ENCODE measurements at regions not wholly inside any gene's neighbourhood (a gene's known extent, or its start where the extent isn't known, plus 50 kb on each side); places are given as distances from the start of the nearest gene placed in this dataset.

GRCh38 chr20:53706008-53706465, 112.4 kb upstream of the ZNF217 start (continued):
- no peak for TF ChIP-seq SP1 (IDR thresholded peaks at IDR 0.05)
- no peak for TF ChIP-seq RAD21 (IDR thresholded peaks at IDR 0.05)
- TF ChIP-seq HNF4A (conservative IDR thresholded peaks at IDR 0.05), result no peak
- TF ChIP-seq, protein P1, sequence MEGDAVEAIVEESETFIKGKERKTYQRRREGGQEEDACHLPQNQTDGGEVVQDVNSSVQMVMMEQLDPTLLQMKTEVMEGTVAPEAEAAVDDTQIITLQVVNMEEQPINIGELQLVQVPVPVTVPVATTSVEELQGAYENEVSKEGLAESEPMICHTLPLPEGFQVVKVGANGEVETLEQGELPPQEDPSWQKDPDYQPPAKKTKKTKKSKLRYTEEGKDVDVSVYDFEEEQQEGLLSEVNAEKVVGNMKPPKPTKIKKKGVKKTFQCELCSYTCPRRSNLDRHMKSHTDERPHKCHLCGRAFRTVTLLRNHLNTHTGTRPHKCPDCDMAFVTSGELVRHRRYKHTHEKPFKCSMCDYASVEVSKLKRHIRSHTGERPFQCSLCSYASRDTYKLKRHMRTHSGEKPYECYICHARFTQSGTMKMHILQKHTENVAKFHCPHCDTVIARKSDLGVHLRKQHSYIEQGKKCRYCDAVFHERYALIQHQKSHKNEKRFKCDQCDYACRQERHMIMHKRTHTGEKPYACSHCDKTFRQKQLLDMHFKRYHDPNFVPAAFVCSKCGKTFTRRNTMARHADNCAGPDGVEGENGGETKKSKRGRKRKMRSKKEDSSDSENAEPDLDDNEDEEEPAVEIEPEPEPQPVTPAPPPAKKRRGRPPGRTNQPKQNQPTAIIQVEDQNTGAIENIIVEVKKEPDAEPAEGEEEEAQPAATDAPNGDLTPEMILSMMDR (IDR thresholded peaks at IDR 0.05; ENCODE audit: low read depth, low read length, missing input control), result no peak
- no peak for TF ChIP-seq FOXA2 (IDR thresholded peaks at IDR 0.05)
- TF ChIP-seq NR2F2 (IDR thresholded peaks at IDR 0.05), result no peak

- Histone ChIP-seq H3K9me3 (ENCODE audit: control insufficient read depth in 4 of 4, low read length in 3 of 4) (no peaks in the 10 kb centered on the region), H3K4me3 (ENCODE audit: low read depth in 1 of 3, low read length in 3 of 3) (no peak overlapping the region), H3K9ac (ENCODE audit: low read depth in 1 of 2, low read length in 2 of 2) (no peak overlapping the region), H3K27me3 (ENCODE audit: control insufficient read depth in 4 of 4, insufficient read depth in 4 of 4, low read length in 3 of 4) (no peaks in the 10 kb centered on the region), H3K27ac (ENCODE audit: low read depth in 1 of 2, low read length in 2 of 2) (no peak overlapping the region), H3K36me3 (ENCODE audit: control insufficient read depth in 4 of 4, insufficient read depth in 3 of 4, low read depth in 1 of 4, low read length in 3 of 4) (no peaks in the 10 kb centered on the region), H3K4me1 (ENCODE audit: control insufficient read depth in 4 of 4, insufficient read depth in 4 of 4, low read length in 3 of 4) (peaks cover 0 to 10% (median 9%) of the 10 kb centered on the region in 4 donors)
- TF ChIP-seq JUND (IDR thresholded peaks at IDR 0.05), result no peak
- TF ChIP-seq ATF3 (IDR thresholded peaks at IDR 0.05), result no peak
- TF ChIP-seq RAD21 (IDR thresholded peaks at IDR 0.05), result no peak
- no peak for TF ChIP-seq YY1 (IDR thresholded peaks at IDR 0.05)
- TF ChIP-seq, protein P2, sequence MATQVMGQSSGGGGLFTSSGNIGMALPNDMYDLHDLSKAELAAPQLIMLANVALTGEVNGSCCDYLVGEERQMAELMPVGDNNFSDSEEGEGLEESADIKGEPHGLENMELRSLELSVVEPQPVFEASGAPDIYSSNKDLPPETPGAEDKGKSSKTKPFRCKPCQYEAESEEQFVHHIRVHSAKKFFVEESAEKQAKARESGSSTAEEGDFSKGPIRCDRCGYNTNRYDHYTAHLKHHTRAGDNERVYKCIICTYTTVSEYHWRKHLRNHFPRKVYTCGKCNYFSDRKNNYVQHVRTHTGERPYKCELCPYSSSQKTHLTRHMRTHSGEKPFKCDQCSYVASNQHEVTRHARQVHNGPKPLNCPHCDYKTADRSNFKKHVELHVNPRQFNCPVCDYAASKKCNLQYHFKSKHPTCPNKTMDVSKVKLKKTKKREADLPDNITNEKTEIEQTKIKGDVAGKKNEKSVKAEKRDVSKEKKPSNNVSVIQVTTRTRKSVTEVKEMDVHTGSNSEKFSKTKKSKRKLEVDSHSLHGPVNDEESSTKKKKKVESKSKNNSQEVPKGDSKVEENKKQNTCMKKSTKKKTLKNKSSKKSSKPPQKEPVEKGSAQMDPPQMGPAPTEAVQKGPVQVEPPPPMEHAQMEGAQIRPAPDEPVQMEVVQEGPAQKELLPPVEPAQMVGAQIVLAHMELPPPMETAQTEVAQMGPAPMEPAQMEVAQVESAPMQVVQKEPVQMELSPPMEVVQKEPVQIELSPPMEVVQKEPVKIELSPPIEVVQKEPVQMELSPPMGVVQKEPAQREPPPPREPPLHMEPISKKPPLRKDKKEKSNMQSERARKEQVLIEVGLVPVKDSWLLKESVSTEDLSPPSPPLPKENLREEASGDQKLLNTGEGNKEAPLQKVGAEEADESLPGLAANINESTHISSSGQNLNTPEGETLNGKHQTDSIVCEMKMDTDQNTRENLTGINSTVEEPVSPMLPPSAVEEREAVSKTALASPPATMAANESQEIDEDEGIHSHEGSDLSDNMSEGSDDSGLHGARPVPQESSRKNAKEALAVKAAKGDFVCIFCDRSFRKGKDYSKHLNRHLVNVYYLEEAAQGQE (IDR thresholded peaks at IDR 0.05), result no peak
- no peak for TF ChIP-seq RXRA (IDR thresholded peaks at IDR 0.05)
- no peak for TF ChIP-seq FOXA1 (IDR thresholded peaks at IDR 0.05)
- TF ChIP-seq, protein P3, sequence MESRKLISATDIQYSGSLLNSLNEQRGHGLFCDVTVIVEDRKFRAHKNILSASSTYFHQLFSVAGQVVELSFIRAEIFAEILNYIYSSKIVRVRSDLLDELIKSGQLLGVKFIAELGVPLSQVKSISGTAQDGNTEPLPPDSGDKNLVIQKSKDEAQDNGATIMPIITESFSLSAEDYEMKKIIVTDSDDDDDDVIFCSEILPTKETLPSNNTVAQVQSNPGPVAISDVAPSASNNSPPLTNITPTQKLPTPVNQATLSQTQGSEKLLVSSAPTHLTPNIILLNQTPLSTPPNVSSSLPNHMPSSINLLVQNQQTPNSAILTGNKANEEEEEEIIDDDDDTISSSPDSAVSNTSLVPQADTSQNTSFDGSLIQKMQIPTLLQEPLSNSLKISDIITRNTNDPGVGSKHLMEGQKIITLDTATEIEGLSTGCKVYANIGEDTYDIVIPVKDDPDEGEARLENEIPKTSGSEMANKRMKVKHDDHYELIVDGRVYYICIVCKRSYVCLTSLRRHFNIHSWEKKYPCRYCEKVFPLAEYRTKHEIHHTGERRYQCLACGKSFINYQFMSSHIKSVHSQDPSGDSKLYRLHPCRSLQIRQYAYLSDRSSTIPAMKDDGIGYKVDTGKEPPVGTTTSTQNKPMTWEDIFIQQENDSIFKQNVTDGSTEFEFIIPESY (IDR thresholded peaks at IDR 0.05), result no peak
- no peak for TF ChIP-seq GABPA (IDR thresholded peaks at IDR 0.05 in 1 of 2, conservative IDR thresholded peaks at IDR 0.05 in 1 of 2)
- no peak for TF ChIP-seq SP1 (IDR thresholded peaks at IDR 0.05)
- no peak for TF ChIP-seq FOXA2 (IDR thresholded peaks at IDR 0.05)
- no peak for TF ChIP-seq HNF4A (conservative IDR thresholded peaks at IDR 0.05)
- TF ChIP-seq, protein P1 (IDR thresholded peaks at IDR 0.05; ENCODE audit: low read depth, low read length, missing input control), result no peak
- no peak for TF ChIP-seq MAX (IDR thresholded peaks at IDR 0.05)
- no peak for TF ChIP-seq NR2F2 (IDR thresholded peaks at IDR 0.05)
- TF ChIP-seq HNF4G (IDR thresholded peaks at IDR 0.05), result no peak
- no peak for TF ChIP-seq TAF1 (conservative IDR thresholded peaks at IDR 0.05)
- no peak for TF ChIP-seq EGR1 (IDR thresholded peaks at IDR 0.05; ENCODE audit: low read depth in 2 of 2)
- WGBS, result 98% methylated on average over 10 of the region's 10 CpGs
- no peak for DNase-seq (ENCODE audit: low spot score)
These were observed 109.0 kb upstream of the ZNF217 start for GRCh38 chr20:53702617-53703016.

All from liver (tissue), 8 donors.